GM23338 (cell line): ENCODE measurements at regions not wholly inside any gene's neighbourhood (a gene's known extent, or its start where the extent isn't known, plus 50 kb on each side); places are given as distances from the start of the nearest gene placed in this dataset.

Experiments used
- ATAC-seq: fragments of 200-7000 bp; cut with Tn5 transposase; 3 replicates; pipeline ENCODE4 v1.9.1; 2020
- DNase-seq: peaks from one replicate; pipeline ENCODE4 v3.0.0-alpha.2; 2015; ENCODE audit warnings: low spot score
- H2AFZ ChIP-seq: fragments of 200-600 bp; sonication (generic); 2 replicates; pipeline ENCODE4 v1.8.0; 2016; ENCODE audit warnings: antibody characterized with exemption, mild to moderate bottlenecking, moderate library complexity
- H3F3A ChIP-seq: fragments of 200-600 bp; sonication (generic); replicated peaks from 2 replicates; pipeline ENCODE4 v1.8.0; 2017; ENCODE audit warnings: antibody characterized with exemption, mixed run types, low read depth
- H3K27ac ChIP-seq: fragments of 200-600 bp; sonication (generic); 2 replicates; pipeline ENCODE4 v1.6.1; 2016; ENCODE audit warnings: low read depth
- H3K27me3 ChIP-seq: fragments of 200-600 bp; sonication (generic); 2 replicates; pipeline ENCODE4 v1.8.0; 2016; ENCODE audit warnings: mild to moderate bottlenecking, mixed run types, moderate library complexity; ENCODE audit not compliant: insufficient read depth
- H3K36me3 ChIP-seq: fragments of 200-600 bp; sonication (generic); 2 replicates; pipeline ENCODE4 v1.8.0; 2016; ENCODE audit warnings: mild to moderate bottlenecking; ENCODE audit not compliant: insufficient read depth
- H3K4me1 ChIP-seq: fragments of 200-600 bp; sonication (generic); 2 replicates; pipeline ENCODE4 v1.8.0; 2016; ENCODE audit warnings: mild to moderate bottlenecking, moderate library complexity; ENCODE audit not compliant: insufficient read depth
- H3K4me2 ChIP-seq: fragments of 200-600 bp; sonication (generic); 2 replicates; pipeline ENCODE4 v1.7.1; 2017; ENCODE audit warnings: mixed run types
- H3K4me3 ChIP-seq: fragments of 200-600 bp; sonication (generic); 2 replicates; pipeline ENCODE4 v1.6.1; 2016; ENCODE audit warnings: mixed run types
- H3K79me2 ChIP-seq: fragments of 200-600 bp; sonication (generic); replicated peaks from 2 replicates; pipeline ENCODE4 v1.8.0; 2017; ENCODE audit warnings: mild to moderate bottlenecking; ENCODE audit not compliant: insufficient read depth
- H3K9me2 ChIP-seq: fragments of 200-600 bp; sonication (generic); 2 replicates; pipeline ENCODE4 v1.8.0; 2017; ENCODE audit not compliant: insufficient read depth
- H4K20me1 ChIP-seq: fragments of 200-600 bp; sonication (generic); replicated peaks from 2 replicates; pipeline ENCODE4 v1.8.0; 2017; ENCODE audit warnings: mild to moderate bottlenecking; ENCODE audit not compliant: insufficient read depth
- H3K27ac Mint-ChIP-seq: 2 replicates; pipeline ENCODE4 v1.8.0; 2020; ENCODE audit warnings: inconsistent platforms, mild to moderate bottlenecking, moderate library complexity, mixed read lengths
- H3K27me3 Mint-ChIP-seq: 3 replicates; pipeline ENCODE4 v1.8.0; 2022; ENCODE audit warnings: low read depth, mild to moderate bottlenecking, moderate library complexity, mixed read lengths, inconsistent platforms; ENCODE audit not compliant: insufficient read depth, poor library complexity
- H3K36me3 Mint-ChIP-seq: 3 replicates; pipeline ENCODE4 v1.8.0; 2021; ENCODE audit warnings: low read depth, mild to moderate bottlenecking, inconsistent platforms, moderate library complexity, mixed read lengths
- H3K4me1 Mint-ChIP-seq: 3 replicates; pipeline ENCODE4 v1.8.0; 2020; ENCODE audit warnings: mild to moderate bottlenecking, inconsistent platforms, mixed read lengths
- H3K4me3 Mint-ChIP-seq: 3 replicates; pipeline ENCODE4 v1.8.0; 2021; ENCODE audit warnings: moderate library complexity, mild to moderate bottlenecking, inconsistent platforms, mixed read lengths
- H3K9me3 Mint-ChIP-seq: 3 replicates; pipeline ENCODE4 v1.8.0; 2020; ENCODE audit warnings: moderate library complexity, mild to moderate bottlenecking, inconsistent platforms, mixed read lengths
- CREB1 ChIP-seq: fragments of 250-450 bp; sonication (Bioruptor Pico); IDR thresholded peaks from 2 replicates; pipeline ENCODE4 v1.5.0; 2020; ENCODE audit warnings: low read depth, mild to moderate bottlenecking, moderate library complexity
- CTCF ChIP-seq, 2 experiments: fragments of 200-600 bp in 1 of 2; sonication (generic) in 1 of 2; conservative IDR thresholded peaks; 2 replicates each; pipeline versions ENCODE4 v1.5.1 to v1.6.1; 2016 to 2017; ENCODE audit warnings: antibody characterized with exemption in 2 of 2, low read depth in 2 of 2, mild to moderate bottlenecking in 2 of 2, moderate library complexity in 1 of 2
- REST ChIP-seq: IDR thresholded peaks from one replicate; pipeline ENCODE4 v1.6.1; 2018; ENCODE audit warnings: antibody characterized with exemption; ENCODE audit not compliant: unreplicated experiment
- ZNF114 ChIP-seq: fragments of 250-450 bp; sonication (Bioruptor Pico); IDR thresholded peaks from 2 replicates; pipeline ENCODE4 v1.5.0; 2020; ENCODE audit warnings: mild to moderate bottlenecking, moderate library complexity
- ZNF331 ChIP-seq: fragments of 250-450 bp; sonication (Bioruptor Pico); IDR thresholded peaks from 2 replicates; pipeline ENCODE4 v1.5.0; 2020; ENCODE audit warnings: low read depth, mild to moderate bottlenecking, moderate library complexity
- ZNF462 ChIP-seq: fragments of 250-450 bp; sonication (Bioruptor Pico); IDR thresholded peaks from 2 replicates; pipeline ENCODE4 v1.5.0; 2020; ENCODE audit warnings: mild to moderate bottlenecking, moderate library complexity

GRCh38 chr12:24075650-24076049 lies 126.2 kb upstream of the SOX5 start:
- no peaks in the 10 kb centered on the region for H3K27me3 ChIP-seq
- no peaks in the 10 kb centered on the region for H3K9me2 ChIP-seq
- no peaks in the 10 kb centered on the region for H4K20me1 ChIP-seq
- no peak overlapping the region for H2AFZ ChIP-seq
- no peak for ATAC-seq
- Mint-ChIP-seq H3K27ac (peak overlapping the region; percentile 84), H3K9me3 (no peaks in the 10 kb centered on the region), H3K4me1 (peaks cover 16% of the 10 kb centered on the region), H3K27me3 (no peaks in the 10 kb centered on the region), H3K4me3 (no peak overlapping the region), H3K36me3 (no peaks in the 10 kb centered on the region)
- no peak for DNase-seq
- H3K4me3 ChIP-seq = no peak overlapping the region
- peaks cover 6% of the 10 kb centered on the region; the same call in 1 of the 2 replicates for H3K4me1 ChIP-seq
- no peaks in the 10 kb centered on the region for H3F3A ChIP-seq
- H3K79me2 ChIP-seq = no peaks in the 10 kb centered on the region
- TF ChIP-seq REST = no peak
- no peak for TF ChIP-seq ZNF331
- no peak overlapping the region for H3K27ac ChIP-seq
- H3K36me3 ChIP-seq = no peaks in the 10 kb centered on the region
- no peak overlapping the region for H3K4me2 ChIP-seq

GRCh38 chr12:24073170-24073810 lies 123.8 kb upstream of the SOX5 start:
- Histone ChIP-seq H3K27me3 (no peaks in the 10 kb centered on the region), H3K4me2 (no peak overlapping the region), H3K4me3 (no peak overlapping the region), H3K36me3 (no peaks in the 10 kb centered on the region), H3F3A (no peaks in the 10 kb centered on the region), H3K4me1 (peaks cover 6% of the 10 kb centered on the region; the same call in 1 of the 2 replicates), H3K79me2 (no peaks in the 10 kb centered on the region), H3K27ac (no peak overlapping the region), H2AFZ (no peak overlapping the region), H3K9me2 (no peaks in the 10 kb centered on the region), H4K20me1 (no peaks in the 10 kb centered on the region)
- Mint-ChIP-seq H3K36me3 (no peaks in the 10 kb centered on the region), H3K4me3 (no peak overlapping the region), H3K27me3 (peaks cover 3% of the 10 kb centered on the region), H3K4me1 (peaks cover 17% of the 10 kb centered on the region), H3K9me3 (no peaks in the 10 kb centered on the region), H3K27ac (no peak overlapping the region)
- ATAC-seq = no peak
- DNase-seq = no peak
- TF ChIP-seq ZNF114 (CRISPR knock-in tag) (no peak), CREB1 (CRISPR knock-in tag) (no peak), ZNF462 (CRISPR knock-in tag) (no peak), CTCF (conservative IDR thresholded peaks at IDR 0.05; ENCODE audit: low read depth in 2 of 2) (no peak), ZNF331 (no peak)
